HCT116 (cell line): ENCODE measurements at regions not wholly inside any gene's neighbourhood (a gene's known extent, or its start where the extent isn't known, plus 50 kb on each side); places are given as distances from the start of the nearest gene placed in this dataset.

Source experiments
- ATAC-seq: fragments of 200-7000 bp; cut with Tn5 transposase; 2 replicates; pipeline ENCODE4 v1.9.1; 2020; ENCODE audit warnings: mild to moderate bottlenecking, moderate library complexity
- BruUV-seq: library from RNA; stranded (reverse); fragments of 400-500 nt; replicated peaks from 2 replicates; lab custom pipeline; 2021; lab: Mats Ljungman, UMichigan
- CTCF ChIA-PET: fragments of 300-600 bp; sonication (Branson Sonifier 250); formaldehyde crosslinking; loops from one replicate; lab custom pipeline; 2021; ENCODE audit warnings: antibody characterized with exemption; lab: Charles Lee
- POLR2A ChIA-PET: fragments of 300-600, 350-600 bp; sonication (Branson Sonifier 250); formaldehyde crosslinking; loops from one replicate; lab custom pipeline; 2021; ENCODE audit warnings: antibody characterized with exemption; lab: Charles Lee
- RAD21 ChIA-PET, 2 experiments: fragments of 300-600 bp; sonication (Branson Sonifier 250); formaldehyde crosslinking; loops; one replicate each; lab custom pipeline; 2023; ENCODE audit warnings: low total read pairs in 2 of 2; ENCODE audit not compliant: uncharacterized antibody in 2 of 2, unreplicated experiment in 2 of 2, low non-redundant PET in 1 of 2; lab: Charles Lee
- DNase-seq: peaks from one replicate; pipeline ENCODE4 v3.0.0-alpha.2; 2010; ENCODE audit warnings: low read depth, low spot score
- H2AFZ ChIP-seq: fragments of 200-600 bp; shearing (Covaris generic), sonication (generic); 2 replicates; pipeline ENCODE4 v1.6.1; 2017; ENCODE audit warnings: low read depth, mixed run types, mixed read lengths, antibody characterized with exemption, low read length; ENCODE audit not compliant: poor library complexity, severe bottlenecking
- H3K27ac ChIP-seq: 2 replicates; pipeline ENCODE4 v1.5.1; 2012; ENCODE audit warnings: low read depth, low read length
- H3K27me3 ChIP-seq: fragments of 200-600 bp; sonication (generic); 2 replicates; pipeline ENCODE4 v1.6.1; 2016; ENCODE audit warnings: mixed run types, low read length, mixed read lengths; ENCODE audit not compliant: insufficient read depth
- H3K36me3 ChIP-seq, 2 experiments: fragments of 200-500 bp in 1 of 2; fragments of 200-600 bp in 1 of 2; sonication (Bioruptor generic) in 1 of 2; sonication (generic) in 1 of 2; 2 replicates each; pipeline versions ENCODE4 v1.5.1 to v1.6.1; 2014 to 2016; ENCODE audit warnings: low read length in 2 of 2, inconsistent platforms in 1 of 2, mixed read lengths in 1 of 2, mixed run types in 1 of 2; ENCODE audit not compliant: insufficient read depth in 2 of 2, control insufficient read depth in 1 of 2
- H3K4me1 ChIP-seq, 2 experiments: fragments of 200-600 bp in 1 of 2; sonication (generic) in 1 of 2; 2 replicates each; pipeline versions ENCODE4 v1.5.1 to v1.6.1; 2012 to 2017; ENCODE audit warnings: low read length in 2 of 2, inconsistent platforms in 1 of 2, mild to moderate bottlenecking in 1 of 2, mixed read lengths in 1 of 2, mixed run types in 1 of 2, moderate library complexity in 1 of 2; ENCODE audit not compliant: insufficient read depth in 2 of 2, control insufficient read depth in 1 of 2
- H3K4me2 ChIP-seq: fragments of 200-600 bp; sonication (generic); 2 replicates; pipeline ENCODE4 v1.6.1; 2017; ENCODE audit warnings: mixed run types, low read length, mixed read lengths
- H3K4me3 ChIP-seq, 2 experiments: fragments of 200-600 bp in 1 of 2; sonication (generic) in 1 of 2; replicated peaks in 1 of 2; 2 replicates each; pipeline ENCODE4 v1.5.1; 2011 to 2016; ENCODE audit warnings: low read length in 2 of 2, control low read depth in 1 of 2, low read depth in 1 of 2, mild to moderate bottlenecking in 1 of 2, mixed read lengths in 1 of 2, mixed run types in 1 of 2
- H3K79me2 ChIP-seq: fragments of 200-600 bp; sonication (generic); 2 replicates; pipeline ENCODE4 v1.6.1; 2017; ENCODE audit warnings: mild to moderate bottlenecking, mixed run types, low read length, moderate library complexity, mixed read lengths; ENCODE audit not compliant: insufficient read depth
- H3K9ac ChIP-seq: fragments of 200-600 bp; sonication (generic); 2 replicates; pipeline ENCODE4 v1.6.1; 2016; ENCODE audit warnings: low read length, mixed read lengths
- H3K9me2 ChIP-seq: fragments of 200-600 bp; sonication (generic), shearing (Covaris generic); 2 replicates; pipeline ENCODE4 v1.6.1; 2017; ENCODE audit warnings: mixed run types, mild to moderate bottlenecking, moderate library complexity; ENCODE audit not compliant: insufficient read depth
- H3K9me3 ChIP-seq, 2 experiments: fragments of 200-500 bp in 1 of 2; fragments of 200-600 bp in 1 of 2; sonication (Bioruptor generic) in 1 of 2; sonication (generic) in 1 of 2; 2 replicates each; pipeline ENCODE4 v1.6.1; 2014 to 2017; ENCODE audit warnings: low read length in 2 of 2, mixed read lengths in 2 of 2, inconsistent platforms in 1 of 2, low read depth in 1 of 2, mild to moderate bottlenecking in 1 of 2, mixed run types in 1 of 2, moderate library complexity in 1 of 2; ENCODE audit not compliant: control insufficient read depth in 1 of 2, insufficient read depth in 1 of 2
- H4K20me1 ChIP-seq: fragments of 200-600 bp; sonication (generic), shearing (Covaris generic); 2 replicates; pipeline ENCODE4 v1.6.1; 2017; ENCODE audit warnings: mixed run types, mild to moderate bottlenecking, moderate library complexity; ENCODE audit not compliant: insufficient read depth
- CBX3 ChIP-seq: IDR thresholded peaks from 2 replicates; pipeline ENCODE4 v1.6.1; 2012; ENCODE audit warnings: low read depth
- EGR1 ChIP-seq: IDR thresholded peaks from 2 replicates; pipeline ENCODE4 v1.6.1; 2012; ENCODE audit warnings: low read depth
- EZH2phosphoT487 ChIP-seq: fragments of 200-600 bp; IDR thresholded peaks from 2 replicates; pipeline ENCODE4 v1.6.1; 2018; ENCODE audit warnings: antibody characterized with exemption, borderline replicate concordance
- FOSL1 ChIP-seq: IDR thresholded peaks from 2 replicates; pipeline ENCODE4 v1.6.1; 2012; ENCODE audit warnings: low read depth
- JUND ChIP-seq: IDR thresholded peaks from 2 replicates; pipeline ENCODE4 v1.6.1; 2012
- POLR2AphosphoS5 ChIP-seq: IDR thresholded peaks from 2 replicates; pipeline ENCODE4 v1.6.1; 2011; ENCODE audit warnings: mild to moderate bottlenecking, low read depth, low read length, moderate library complexity
- RAD21 ChIP-seq: IDR thresholded peaks from 2 replicates; pipeline ENCODE4 v1.6.1; 2012; ENCODE audit warnings: low read depth, mild to moderate bottlenecking
- SRF ChIP-seq: IDR thresholded peaks from 2 replicates; pipeline ENCODE4 v1.6.1; 2012; ENCODE audit warnings: low read depth
- TCF7L2 ChIP-seq: IDR thresholded peaks from 2 replicates; pipeline ENCODE4 v1.7.0; 2011; ENCODE audit warnings: borderline replicate concordance, inconsistent platforms; ENCODE audit not compliant: insufficient read depth, insufficient read length; ENCODE audit errors: extremely low read depth
- YY1 ChIP-seq: IDR thresholded peaks from 2 replicates; pipeline ENCODE4 v1.6.1; 2011; ENCODE audit warnings: low read length, low read depth, moderate library complexity, mild to moderate bottlenecking; ENCODE audit not compliant: insufficient replicate concordance; ENCODE audit errors: extremely low read depth
- ZNF274 ChIP-seq: fragments of 200-500 bp; sonication (Bioruptor generic); IDR thresholded peaks from 2 replicates; pipeline ENCODE4 v1.6.1; 2014; ENCODE audit warnings: mild to moderate bottlenecking, low read depth, low read length, inconsistent platforms
- intact Hi-C: fragments of 100-400 bp; cut with micrococcal nuclease; formaldehyde crosslinking; loops from 2 replicates; pipeline ENCODE4 v1.10.0; 2022
- TF ChIP-seq, protein P1 (sequence below), 3 experiments: fragments of 200-600 bp in 1 of 3; sonication (generic) in 1 of 3; IDR thresholded peaks in 2 of 3; conservative IDR thresholded peaks in 1 of 3; 2 replicates each; pipeline ENCODE4 v1.5.1; 2012 to 2017; ENCODE audit warnings: low read depth in 2 of 3, low read length in 2 of 3, antibody characterized with exemption in 1 of 3, borderline replicate concordance in 1 of 3, control low read depth in 1 of 3, mild to moderate bottlenecking in 1 of 3, mixed read lengths in 1 of 3, mixed run types in 1 of 3, moderate library complexity in 1 of 3; ENCODE audit not compliant: insufficient read depth in 1 of 3
- TF ChIP-seq, protein P2 (sequence below): IDR thresholded peaks from 2 replicates; pipeline ENCODE4 v1.6.1; 2012
- TF ChIP-seq, protein P3 (sequence below): IDR thresholded peaks from 2 replicates; pipeline ENCODE4 v1.6.1; 2011; ENCODE audit warnings: mild to moderate bottlenecking, low read length, moderate library complexity; ENCODE audit not compliant: insufficient replicate concordance; ENCODE audit errors: extremely low read depth
- TF ChIP-seq, protein P4 (sequence below): IDR thresholded peaks from 2 replicates; pipeline ENCODE4 v1.6.1; 2012; ENCODE audit warnings: low read depth

DNA sequence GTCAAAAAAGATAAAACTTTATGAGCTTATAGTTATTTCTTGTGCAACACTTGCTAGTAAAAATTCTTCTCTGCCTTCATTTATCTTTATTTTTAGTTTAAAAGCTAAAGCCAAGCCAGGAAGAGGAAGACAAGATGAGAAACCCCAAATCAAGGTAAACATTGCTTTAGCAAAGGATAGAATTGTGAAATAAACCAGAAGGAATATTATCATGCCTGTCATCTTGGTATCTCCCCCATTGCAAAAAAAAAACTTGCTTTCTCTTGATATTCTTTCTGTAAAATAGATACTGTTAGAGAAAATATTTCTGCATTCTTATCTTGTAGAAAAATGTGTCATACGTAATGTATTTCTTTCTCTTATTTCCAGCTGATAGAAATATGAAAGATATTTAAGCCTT is 432.8 kb downstream of the GJA1 start:
- H3K79me2 ChIP-seq = no peaks in the 10 kb centered on the region
- CTCF ChIA-PET = no interaction called here
- ATAC-seq = no peak
- POLR2A ChIA-PET = no interaction called here
- intact Hi-C loops = no loop called here
- RAD21 ChIA-PET = no interaction called here
- no peaks in the 10 kb centered on the region for H3K9me2 ChIP-seq
- H3K36me3 ChIP-seq = no peaks in the 10 kb centered on the region
- H3K4me1 ChIP-seq = no peaks in the 10 kb centered on the region
- TF ChIP-seq, protein P1, sequence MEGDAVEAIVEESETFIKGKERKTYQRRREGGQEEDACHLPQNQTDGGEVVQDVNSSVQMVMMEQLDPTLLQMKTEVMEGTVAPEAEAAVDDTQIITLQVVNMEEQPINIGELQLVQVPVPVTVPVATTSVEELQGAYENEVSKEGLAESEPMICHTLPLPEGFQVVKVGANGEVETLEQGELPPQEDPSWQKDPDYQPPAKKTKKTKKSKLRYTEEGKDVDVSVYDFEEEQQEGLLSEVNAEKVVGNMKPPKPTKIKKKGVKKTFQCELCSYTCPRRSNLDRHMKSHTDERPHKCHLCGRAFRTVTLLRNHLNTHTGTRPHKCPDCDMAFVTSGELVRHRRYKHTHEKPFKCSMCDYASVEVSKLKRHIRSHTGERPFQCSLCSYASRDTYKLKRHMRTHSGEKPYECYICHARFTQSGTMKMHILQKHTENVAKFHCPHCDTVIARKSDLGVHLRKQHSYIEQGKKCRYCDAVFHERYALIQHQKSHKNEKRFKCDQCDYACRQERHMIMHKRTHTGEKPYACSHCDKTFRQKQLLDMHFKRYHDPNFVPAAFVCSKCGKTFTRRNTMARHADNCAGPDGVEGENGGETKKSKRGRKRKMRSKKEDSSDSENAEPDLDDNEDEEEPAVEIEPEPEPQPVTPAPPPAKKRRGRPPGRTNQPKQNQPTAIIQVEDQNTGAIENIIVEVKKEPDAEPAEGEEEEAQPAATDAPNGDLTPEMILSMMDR (IDR thresholded peaks at IDR 0.05 in 2 of 3, conservative IDR thresholded peaks at IDR 0.05 in 1 of 3; ENCODE audit: borderline replicate concordance in 1 of 3, insufficient read depth in 1 of 3, low read depth in 2 of 3, low read length in 2 of 3) = no peak
- TF ChIP-seq RAD21 (no peak), YY1 (no peak), ZNF274 (no peak), EZH2phosphoT487 (no peak), POLR2AphosphoS5 (no peak), JUND (no peak), EGR1 (no peak), FOSL1 (no peak), TCF7L2 (no peak), CBX3 (no peak), SRF (no peak)
- TF ChIP-seq, protein P2, sequence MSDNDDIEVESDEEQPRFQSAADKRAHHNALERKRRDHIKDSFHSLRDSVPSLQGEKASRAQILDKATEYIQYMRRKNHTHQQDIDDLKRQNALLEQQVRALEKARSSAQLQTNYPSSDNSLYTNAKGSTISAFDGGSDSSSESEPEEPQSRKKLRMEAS = no peak
- TF ChIP-seq, protein P3, sequence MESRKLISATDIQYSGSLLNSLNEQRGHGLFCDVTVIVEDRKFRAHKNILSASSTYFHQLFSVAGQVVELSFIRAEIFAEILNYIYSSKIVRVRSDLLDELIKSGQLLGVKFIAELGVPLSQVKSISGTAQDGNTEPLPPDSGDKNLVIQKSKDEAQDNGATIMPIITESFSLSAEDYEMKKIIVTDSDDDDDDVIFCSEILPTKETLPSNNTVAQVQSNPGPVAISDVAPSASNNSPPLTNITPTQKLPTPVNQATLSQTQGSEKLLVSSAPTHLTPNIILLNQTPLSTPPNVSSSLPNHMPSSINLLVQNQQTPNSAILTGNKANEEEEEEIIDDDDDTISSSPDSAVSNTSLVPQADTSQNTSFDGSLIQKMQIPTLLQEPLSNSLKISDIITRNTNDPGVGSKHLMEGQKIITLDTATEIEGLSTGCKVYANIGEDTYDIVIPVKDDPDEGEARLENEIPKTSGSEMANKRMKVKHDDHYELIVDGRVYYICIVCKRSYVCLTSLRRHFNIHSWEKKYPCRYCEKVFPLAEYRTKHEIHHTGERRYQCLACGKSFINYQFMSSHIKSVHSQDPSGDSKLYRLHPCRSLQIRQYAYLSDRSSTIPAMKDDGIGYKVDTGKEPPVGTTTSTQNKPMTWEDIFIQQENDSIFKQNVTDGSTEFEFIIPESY = no peak
- TF ChIP-seq, protein P4, sequence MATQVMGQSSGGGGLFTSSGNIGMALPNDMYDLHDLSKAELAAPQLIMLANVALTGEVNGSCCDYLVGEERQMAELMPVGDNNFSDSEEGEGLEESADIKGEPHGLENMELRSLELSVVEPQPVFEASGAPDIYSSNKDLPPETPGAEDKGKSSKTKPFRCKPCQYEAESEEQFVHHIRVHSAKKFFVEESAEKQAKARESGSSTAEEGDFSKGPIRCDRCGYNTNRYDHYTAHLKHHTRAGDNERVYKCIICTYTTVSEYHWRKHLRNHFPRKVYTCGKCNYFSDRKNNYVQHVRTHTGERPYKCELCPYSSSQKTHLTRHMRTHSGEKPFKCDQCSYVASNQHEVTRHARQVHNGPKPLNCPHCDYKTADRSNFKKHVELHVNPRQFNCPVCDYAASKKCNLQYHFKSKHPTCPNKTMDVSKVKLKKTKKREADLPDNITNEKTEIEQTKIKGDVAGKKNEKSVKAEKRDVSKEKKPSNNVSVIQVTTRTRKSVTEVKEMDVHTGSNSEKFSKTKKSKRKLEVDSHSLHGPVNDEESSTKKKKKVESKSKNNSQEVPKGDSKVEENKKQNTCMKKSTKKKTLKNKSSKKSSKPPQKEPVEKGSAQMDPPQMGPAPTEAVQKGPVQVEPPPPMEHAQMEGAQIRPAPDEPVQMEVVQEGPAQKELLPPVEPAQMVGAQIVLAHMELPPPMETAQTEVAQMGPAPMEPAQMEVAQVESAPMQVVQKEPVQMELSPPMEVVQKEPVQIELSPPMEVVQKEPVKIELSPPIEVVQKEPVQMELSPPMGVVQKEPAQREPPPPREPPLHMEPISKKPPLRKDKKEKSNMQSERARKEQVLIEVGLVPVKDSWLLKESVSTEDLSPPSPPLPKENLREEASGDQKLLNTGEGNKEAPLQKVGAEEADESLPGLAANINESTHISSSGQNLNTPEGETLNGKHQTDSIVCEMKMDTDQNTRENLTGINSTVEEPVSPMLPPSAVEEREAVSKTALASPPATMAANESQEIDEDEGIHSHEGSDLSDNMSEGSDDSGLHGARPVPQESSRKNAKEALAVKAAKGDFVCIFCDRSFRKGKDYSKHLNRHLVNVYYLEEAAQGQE = no peak
- TF ChIP-seq, all 23 proteins: peak for 0
- Histone ChIP-seq H3K9me3 (no peaks in the 10 kb centered on the region), H4K20me1 (no peaks in the 10 kb centered on the region), H3K27ac (no peak overlapping the region), H3K4me2 (no peak overlapping the region), H3K9ac (no peak overlapping the region), H3K4me3 (no peak overlapping the region), H2AFZ (no peak overlapping the region), H3K27me3 (no peaks in the 10 kb centered on the region)
- no TSS peak for BruUV-seq
- DNase-seq = no peak
